ENCODE measurements at regions not wholly inside any gene's neighbourhood (a gene's known extent, or its start where the extent isn't known, plus 50 kb on each side); places are given as distances from the start of the nearest gene placed in this dataset.

DNA sequence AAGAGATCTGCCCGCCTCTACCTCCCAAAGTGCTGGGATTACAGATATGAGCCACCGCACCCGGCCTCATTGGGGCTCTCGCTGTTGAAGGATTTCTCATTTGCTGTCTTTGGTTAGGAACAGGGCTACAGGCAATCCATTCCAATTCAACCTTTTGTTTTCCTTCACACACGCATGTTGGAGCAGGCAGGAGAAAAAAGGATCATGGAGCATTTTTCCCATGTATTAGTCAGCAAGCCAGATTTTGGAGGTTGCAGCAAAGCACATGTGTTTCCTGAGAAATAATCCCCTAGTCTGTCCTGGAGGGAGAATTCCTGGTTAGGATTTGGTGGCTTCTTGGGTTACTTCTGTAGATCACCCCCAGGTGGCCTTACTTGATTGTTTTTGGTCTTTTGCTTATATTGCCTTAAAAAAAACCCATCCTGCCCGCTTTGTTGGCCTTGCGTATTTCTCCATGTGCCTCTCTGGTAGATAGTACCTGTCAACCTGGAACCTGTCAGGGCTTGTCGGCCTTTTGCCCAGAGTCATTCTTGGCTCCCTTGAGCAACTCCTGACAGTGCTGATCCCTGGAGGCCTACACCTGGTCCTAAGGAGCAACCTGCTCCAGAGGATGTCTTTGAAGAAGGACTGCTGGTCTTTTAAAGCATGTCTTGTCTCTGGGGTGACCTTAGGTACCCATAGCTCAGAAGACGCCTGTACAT, 82.4 kb upstream of the CLCN4 start:
- TF ChIP-seq EZH2 (IDR thresholded peaks at IDR 0.05; ENCODE audit: insufficient read depth, low read length): no peak
- TF ChIP-seq, protein P1, sequence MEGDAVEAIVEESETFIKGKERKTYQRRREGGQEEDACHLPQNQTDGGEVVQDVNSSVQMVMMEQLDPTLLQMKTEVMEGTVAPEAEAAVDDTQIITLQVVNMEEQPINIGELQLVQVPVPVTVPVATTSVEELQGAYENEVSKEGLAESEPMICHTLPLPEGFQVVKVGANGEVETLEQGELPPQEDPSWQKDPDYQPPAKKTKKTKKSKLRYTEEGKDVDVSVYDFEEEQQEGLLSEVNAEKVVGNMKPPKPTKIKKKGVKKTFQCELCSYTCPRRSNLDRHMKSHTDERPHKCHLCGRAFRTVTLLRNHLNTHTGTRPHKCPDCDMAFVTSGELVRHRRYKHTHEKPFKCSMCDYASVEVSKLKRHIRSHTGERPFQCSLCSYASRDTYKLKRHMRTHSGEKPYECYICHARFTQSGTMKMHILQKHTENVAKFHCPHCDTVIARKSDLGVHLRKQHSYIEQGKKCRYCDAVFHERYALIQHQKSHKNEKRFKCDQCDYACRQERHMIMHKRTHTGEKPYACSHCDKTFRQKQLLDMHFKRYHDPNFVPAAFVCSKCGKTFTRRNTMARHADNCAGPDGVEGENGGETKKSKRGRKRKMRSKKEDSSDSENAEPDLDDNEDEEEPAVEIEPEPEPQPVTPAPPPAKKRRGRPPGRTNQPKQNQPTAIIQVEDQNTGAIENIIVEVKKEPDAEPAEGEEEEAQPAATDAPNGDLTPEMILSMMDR (IDR thresholded peaks at IDR 0.05; ENCODE audit: insufficient read depth, low read depth, low read length): no peak
